Erythroblast (primary cell): ENCODE measurements at regions not wholly inside any gene's neighbourhood (a gene's known extent, or its start where the extent isn't known, plus 50 kb on each side); places are given as distances from the start of the nearest gene placed in this dataset.
"Not testable (repeated sequence)": the region's sequence is repeated elsewhere in the genome, so short reads cannot be mapped to it uniquely, and the experiment has no call there.

Source experiments
- DNase-seq, 2 experiments: peaks; one replicate each; lab custom pipeline; 2025; lab: John Stamatoyannopoulos, UW
- GATA1 ChIP-seq: IDR thresholded peaks from 2 replicates; pipeline ENCODE4 v1.6.1; 2011; ENCODE audit warnings: low read depth, mild to moderate bottlenecking, control low read depth, low read length, moderate library complexity
- POLR2A ChIP-seq: IDR thresholded peaks from 2 replicates; pipeline ENCODE4 v1.6.1; 2011; ENCODE audit warnings: mild to moderate bottlenecking, low read length

GRCh38 chr1:9435854-9436640 lies 103.2 kb upstream of the SLC25A33 start:
- TF ChIP-seq POLR2A (no peak), GATA1 (no peak)
- DNase-seq = no peak

- no peak for DNase-seq
- TF ChIP-seq GATA1 (no peak), POLR2A (no peak)
These were observed 101.3 kb upstream of the SLC25A33 start for GRCh38 chr1:9437961-9438430.

- TF ChIP-seq POLR2A (no peak), GATA1 (no peak)
- no peak for DNase-seq
These were observed 100.7 kb upstream of the SLC25A33 start for GRCh38 chr1:9438431-9439073.

GRCh38 chr1:9439074-9439761 lies 100.0 kb upstream of the SLC25A33 start:
- DNase-seq = no peak
- TF ChIP-seq POLR2A = no peak
- TF ChIP-seq GATA1 = no peak

GRCh38 chr1:9440261-9440660 lies 99.0 kb upstream of the SLC25A33 start:
- TF ChIP-seq GATA1 = no peak
- no peak for TF ChIP-seq POLR2A
- DNase-seq = no peak

- no peak for TF ChIP-seq POLR2A
- TF ChIP-seq GATA1 = no peak
- no peak for DNase-seq
These were observed 98.5 kb upstream of the SLC25A33 start for GRCh38 chr1:9440763-9441194.

GRCh38 chr1:9441451-9442133 lies 97.7 kb upstream of the SLC25A33 start:
- DNase-seq = no peak
- TF ChIP-seq GATA1 (no peak), POLR2A (no peak)

- no peak for DNase-seq
- TF ChIP-seq GATA1 (no peak), POLR2A (no peak)
These were observed 96.9 kb upstream of the SLC25A33 start for GRCh38 chr1:9442278-9442846.

- DNase-seq = no peak
- TF ChIP-seq GATA1 = no peak
- no peak for TF ChIP-seq POLR2A
These were observed 96.3 kb upstream of the SLC25A33 start for GRCh38 chr1:9442986-9443385.

- no peak for TF ChIP-seq GATA1
- no peak for DNase-seq
These were observed 95.3 kb upstream of the SLC25A33 start for GRCh38 chr1:9443913-9444445.

GRCh38 chr1:9444532-9444931 lies 94.7 kb upstream of the SLC25A33 start:
- TF ChIP-seq GATA1 (no peak), POLR2A (no peak)
- no peak for DNase-seq

- DNase-seq = not testable (repeated sequence)
These were observed 94.2 kb upstream of the SLC25A33 start for GRCh38 chr1:9445081-9445480.
